GM12875 (cell line): ENCODE measurements at regions not wholly inside any gene's neighbourhood (a gene's known extent, or its start where the extent isn't known, plus 50 kb on each side); places are given as distances from the start of the nearest gene placed in this dataset.

ENCODE experiments used
- H3K4me3 ChIP-seq: one replicate; pipeline ENCODE4 v1.5.1; 2011; ENCODE audit warnings: low read depth, low read length, control low read depth
- CTCF ChIP-seq: IDR thresholded peaks from 2 replicates; pipeline ENCODE4 v1.5.1; 2011; ENCODE audit warnings: low read depth, mild to moderate bottlenecking, control low read depth, inconsistent platforms, low read length, moderate library complexity, borderline replicate concordance; ENCODE audit not compliant: insufficient read depth

GRCh38 chr17:14498812-14499211 is 197.9 kb downstream of the HS3ST3B1 start:
- no peak overlapping the region for H3K4me3 ChIP-seq
- TF ChIP-seq CTCF: no peak

GRCh38 chr17:14494161-14494560 is 193.3 kb downstream of the HS3ST3B1 start:
- TF ChIP-seq CTCF: no peak
- no peak overlapping the region for H3K4me3 ChIP-seq

GRCh38 chr17:14489986-14490385 is 189.1 kb downstream of the HS3ST3B1 start:
- TF ChIP-seq CTCF: no peak
- no peak overlapping the region for H3K4me3 ChIP-seq

- no peak overlapping the region for H3K4me3 ChIP-seq
- no peak for TF ChIP-seq CTCF
These were observed 188.2 kb downstream of the HS3ST3B1 start for GRCh38 chr17:14488958-14489550.

GRCh38 chr17:14487068-14487467 is 186.2 kb downstream of the HS3ST3B1 start:
- TF ChIP-seq CTCF: no peak

GRCh38 chr17:14482715-14483114 is 181.8 kb downstream of the HS3ST3B1 start:
- TF ChIP-seq CTCF: no peak
- H3K4me3 ChIP-seq: no peak overlapping the region

More at GRCh38 chr17:14487068-14487467, 186.2 kb downstream of the HS3ST3B1 start:
- no peak overlapping the region for H3K4me3 ChIP-seq

GRCh38 chr17:14481664-14482063 is 180.8 kb downstream of the HS3ST3B1 start:
- H3K4me3 ChIP-seq: no peak overlapping the region
- no peak for TF ChIP-seq CTCF
